8988T (cell line): ENCODE measurements at regions not wholly inside any gene's neighbourhood (a gene's known extent, or its start where the extent isn't known, plus 50 kb on each side); places are given as distances from the start of the nearest gene placed in this dataset.

Experiments used
- DNase-seq: peaks from one replicate; pipeline ENCODE4 v3.0.0; 2011

- DNase-seq, result no peak
These were observed 111.6 kb downstream of the SNX5 start for GRCh38 chr20:17856837-17857605.

- DNase-seq, result no peak
These were observed 112.5 kb downstream of the SNX5 start for GRCh38 chr20:17856024-17856564.

GRCh38 chr20:17854307-17854903, 114.2 kb downstream of the SNX5 start:
- peak; percentile 49 for DNase-seq

- no peak for DNase-seq
These were observed 116.3 kb downstream of the SNX5 start for GRCh38 chr20:17852323-17852722.

DNA sequence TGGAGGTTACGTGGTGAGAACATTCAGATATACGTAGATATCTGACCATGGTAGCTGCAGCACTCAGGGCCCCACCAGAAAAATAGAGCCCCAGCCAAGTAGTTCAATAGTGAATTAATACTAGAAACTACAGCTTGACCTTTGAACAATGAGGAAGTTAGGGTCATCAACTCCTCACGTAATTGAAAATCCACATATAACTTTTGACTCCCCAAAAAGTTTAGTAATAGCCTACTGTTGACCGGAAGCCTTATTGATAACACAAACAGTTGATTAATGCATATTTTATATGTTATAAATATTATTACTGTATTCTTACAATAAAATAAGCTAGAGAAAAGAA, 117.9 kb downstream of the SNX5 start:
- DNase-seq, result no peak

DNA sequence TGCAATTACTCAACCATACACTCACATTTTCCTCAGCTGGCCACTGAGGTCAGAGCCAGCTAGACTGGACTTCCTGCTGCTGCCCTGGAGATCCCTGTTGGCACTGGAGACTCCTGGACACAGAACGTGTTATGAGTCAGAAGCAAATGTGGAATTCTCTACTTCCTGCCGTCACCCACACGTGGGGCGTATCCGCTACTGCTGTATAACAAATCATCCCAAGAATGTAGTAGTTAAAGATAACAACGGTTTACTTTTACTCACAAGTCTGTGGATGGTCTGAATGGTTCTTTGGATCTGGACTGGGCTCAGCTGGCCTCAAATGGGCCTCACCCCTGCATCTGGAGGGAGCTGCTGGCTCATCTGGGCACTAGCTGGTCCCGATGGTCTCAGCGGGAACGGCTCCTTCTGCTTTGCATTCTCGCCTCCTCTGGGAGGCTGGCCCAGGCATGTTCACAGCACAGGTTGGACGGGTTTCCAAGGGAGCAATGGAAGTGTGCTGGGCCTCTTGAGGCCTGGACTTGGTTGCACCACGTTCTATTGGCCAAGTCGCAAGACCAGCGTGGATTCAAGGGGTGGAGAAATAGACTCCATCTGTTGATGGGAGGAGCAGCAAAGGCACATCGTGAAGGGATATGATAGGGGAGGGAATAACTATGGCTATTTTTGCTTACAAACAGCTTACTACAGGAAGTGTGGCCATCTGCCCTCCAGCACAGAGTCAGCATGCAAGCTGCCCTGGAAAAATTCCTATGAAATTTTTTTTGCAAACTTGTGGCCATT, 118.5 kb downstream of the SNX5 start:
- peak; percentile 66 for DNase-seq

DNA sequence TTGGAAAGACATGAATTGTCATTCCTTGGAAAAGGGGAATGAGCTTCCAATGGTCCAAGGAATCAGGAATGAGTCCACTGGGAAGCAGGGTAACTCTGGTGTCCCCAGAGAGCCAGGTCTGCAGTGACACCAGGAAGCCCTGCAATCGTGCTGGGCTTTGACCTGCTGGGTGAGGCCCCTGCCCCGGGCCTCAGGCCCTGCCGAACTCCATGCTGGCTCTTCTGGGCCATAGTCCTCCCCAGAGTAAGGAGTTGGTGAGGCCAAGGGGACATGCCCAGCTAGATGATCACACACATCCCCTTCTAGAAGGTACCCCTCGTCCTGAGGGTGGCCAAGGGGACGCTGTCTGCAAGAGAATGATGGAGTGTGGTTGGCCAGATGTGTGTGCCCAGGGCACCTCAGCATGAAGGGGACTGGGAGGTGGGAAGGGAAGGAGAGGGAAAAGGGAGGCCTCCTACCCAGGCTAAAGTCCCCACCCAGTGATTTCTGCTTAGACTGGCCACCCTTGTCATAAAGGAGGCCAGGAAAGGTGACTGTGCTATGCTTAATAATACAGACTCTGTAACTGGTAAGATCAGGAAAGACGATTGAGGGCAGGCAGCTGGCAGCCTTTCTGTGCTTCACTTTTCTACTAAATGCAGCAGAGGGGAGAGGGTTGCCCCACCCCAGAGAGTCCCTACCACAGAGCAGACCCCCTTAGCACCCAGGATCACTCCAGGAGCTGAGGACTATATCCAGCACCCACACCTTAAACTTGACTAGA, 119.3 kb downstream of the SNX5 start:
- DNase-seq, result no peak

- no peak for DNase-seq
These were observed 120.1 kb downstream of the SNX5 start for GRCh38 chr20:17848249-17849048.

- DNase-seq, result no peak
These were observed 122.7 kb downstream of the SNX5 start for GRCh38 chr20:17845701-17846475.

- no peak for DNase-seq
These were observed 123.9 kb downstream of the SNX5 start for GRCh38 chr20:17844549-17845298.

DNA sequence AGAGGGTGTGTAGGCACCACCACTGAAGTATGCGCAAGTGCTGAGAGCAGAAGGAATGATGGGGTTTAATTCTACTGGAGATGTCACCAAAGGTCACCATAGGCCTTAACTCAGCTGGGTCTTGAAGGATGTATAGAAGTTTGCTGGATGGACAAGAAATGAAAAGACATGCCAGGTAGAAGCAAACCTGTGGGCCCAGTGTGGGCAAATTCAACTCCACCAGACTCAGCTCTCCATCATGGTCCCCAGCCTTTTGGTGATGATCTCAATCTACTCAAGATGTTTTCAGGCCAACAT, 124.5 kb downstream of the SNX5 start:
- DNase-seq, result no peak

DNA sequence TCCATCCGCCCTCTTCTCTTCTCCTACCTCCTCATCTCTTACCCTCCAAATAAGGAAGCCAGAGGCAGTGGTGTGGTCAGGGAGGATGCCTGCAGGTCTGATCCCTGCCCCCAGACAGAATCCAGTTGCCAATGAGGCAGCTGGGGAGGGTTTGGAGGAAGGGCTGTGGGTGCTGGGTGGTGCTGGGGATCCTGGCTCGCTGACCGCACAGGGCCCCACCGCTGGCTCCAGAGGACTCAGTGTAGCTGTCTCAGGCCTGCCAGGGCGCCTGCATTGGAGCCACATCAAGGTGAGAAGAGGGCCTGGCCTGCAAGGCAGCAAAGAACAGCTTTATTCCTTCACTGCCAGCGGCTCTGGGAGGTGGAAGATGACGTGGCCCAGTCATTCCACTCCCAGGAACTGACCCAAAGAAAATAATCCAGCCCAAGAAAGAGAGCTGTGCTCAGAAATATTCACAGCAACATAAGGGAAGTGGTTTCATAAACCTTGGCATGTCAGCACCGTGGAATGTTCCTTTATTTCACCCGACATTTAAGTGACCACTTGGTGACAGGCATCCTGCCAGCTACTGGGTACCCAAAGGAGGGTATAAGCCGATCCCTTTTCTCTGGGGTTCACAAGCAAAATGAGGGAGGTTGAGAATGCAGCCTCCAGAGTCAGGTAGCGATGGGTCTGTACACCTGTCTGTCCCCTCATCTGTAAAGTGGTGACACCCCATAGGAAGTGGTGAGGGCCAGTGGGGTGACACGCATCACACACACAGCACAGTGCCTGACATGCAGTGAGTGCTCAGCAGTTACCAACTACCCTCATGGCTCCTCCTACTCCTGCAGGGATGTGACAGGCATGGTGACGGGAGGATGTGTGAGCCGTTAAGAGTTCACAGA, 125.1 kb downstream of the SNX5 start:
- DNase-seq, result no peak

DNA sequence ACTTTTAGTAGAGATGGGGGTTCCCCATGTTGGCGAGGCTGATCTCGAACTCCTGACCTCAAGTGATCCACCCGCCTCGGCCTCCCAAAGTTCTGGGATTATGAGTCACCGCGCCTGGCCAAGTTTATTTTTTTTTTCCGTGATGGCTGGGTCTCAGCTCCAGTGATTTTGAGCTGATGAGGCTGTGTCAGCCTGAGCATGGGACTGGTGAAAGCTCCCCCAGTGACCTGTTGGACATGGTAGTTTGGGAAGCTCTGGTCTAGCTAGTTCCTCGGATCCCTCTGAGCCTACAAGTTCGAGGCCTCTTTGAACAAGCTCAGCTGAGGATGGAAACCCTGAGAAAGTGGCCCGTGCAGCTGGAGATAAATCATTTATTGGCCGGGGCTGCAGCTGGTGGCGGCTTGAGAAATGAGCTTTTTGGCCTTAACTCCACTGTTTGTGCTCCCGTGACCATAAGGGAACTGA, 126.8 kb downstream of the SNX5 start:
- DNase-seq, result no peak

- DNase-seq, result no peak
These were observed 128.2 kb downstream of the SNX5 start for GRCh38 chr20:17840423-17840822.

- no peak for DNase-seq
These were observed 129.7 kb downstream of the SNX5 start for GRCh38 chr20:17838921-17839320.

DNA sequence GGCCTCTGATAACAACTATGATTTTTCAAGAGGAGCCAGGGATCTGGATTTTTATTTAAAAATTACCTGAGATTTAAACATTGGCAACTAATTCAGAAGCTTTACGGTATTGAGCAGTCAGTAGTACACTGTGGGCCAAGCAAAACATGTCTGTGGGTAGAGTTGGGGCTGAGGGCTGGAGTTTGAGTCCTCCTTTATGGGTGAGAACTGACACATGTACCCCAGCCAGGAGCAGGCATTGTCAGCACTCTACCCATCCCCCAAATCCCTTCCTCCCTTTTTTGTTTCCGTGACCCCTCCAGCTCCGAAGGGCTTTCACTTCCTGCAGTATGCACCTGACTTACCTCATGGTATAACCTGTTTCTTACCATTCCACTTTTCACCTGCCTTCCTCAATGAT, 131.4 kb downstream of the SNX5 start:
- no peak for DNase-seq

DNA sequence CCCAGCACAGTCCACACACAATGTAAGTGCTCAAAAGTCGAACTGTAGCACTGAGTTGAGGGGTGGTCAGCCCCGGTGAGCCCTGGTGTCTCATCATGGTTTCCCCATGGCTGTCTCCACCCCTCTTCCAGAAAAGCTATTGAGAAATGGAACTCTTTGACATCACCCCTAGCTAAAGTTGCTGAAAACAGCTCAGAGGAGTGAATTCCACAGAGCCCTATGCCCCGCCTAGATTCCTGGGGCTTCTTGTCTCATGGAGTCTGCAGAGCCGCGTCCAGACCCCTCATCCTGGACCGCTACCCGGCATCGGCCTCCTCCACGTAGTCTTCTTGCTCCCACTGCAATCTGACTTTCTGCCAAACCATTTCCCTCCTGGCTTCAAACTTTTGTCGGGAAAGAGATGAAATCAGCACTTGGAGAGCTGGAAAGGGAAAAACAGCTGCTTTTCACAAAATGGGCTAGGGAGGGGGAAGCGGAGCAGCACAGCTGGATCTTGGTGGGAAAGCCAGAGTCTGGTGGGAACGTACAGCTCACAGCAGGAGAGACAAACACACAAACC, 132.2 kb downstream of the SNX5 start:
- DNase-seq, result no peak

- DNase-seq, result no peak
These were observed 132.7 kb downstream of the SNX5 start for GRCh38 chr20:17835934-17836300.

DNA sequence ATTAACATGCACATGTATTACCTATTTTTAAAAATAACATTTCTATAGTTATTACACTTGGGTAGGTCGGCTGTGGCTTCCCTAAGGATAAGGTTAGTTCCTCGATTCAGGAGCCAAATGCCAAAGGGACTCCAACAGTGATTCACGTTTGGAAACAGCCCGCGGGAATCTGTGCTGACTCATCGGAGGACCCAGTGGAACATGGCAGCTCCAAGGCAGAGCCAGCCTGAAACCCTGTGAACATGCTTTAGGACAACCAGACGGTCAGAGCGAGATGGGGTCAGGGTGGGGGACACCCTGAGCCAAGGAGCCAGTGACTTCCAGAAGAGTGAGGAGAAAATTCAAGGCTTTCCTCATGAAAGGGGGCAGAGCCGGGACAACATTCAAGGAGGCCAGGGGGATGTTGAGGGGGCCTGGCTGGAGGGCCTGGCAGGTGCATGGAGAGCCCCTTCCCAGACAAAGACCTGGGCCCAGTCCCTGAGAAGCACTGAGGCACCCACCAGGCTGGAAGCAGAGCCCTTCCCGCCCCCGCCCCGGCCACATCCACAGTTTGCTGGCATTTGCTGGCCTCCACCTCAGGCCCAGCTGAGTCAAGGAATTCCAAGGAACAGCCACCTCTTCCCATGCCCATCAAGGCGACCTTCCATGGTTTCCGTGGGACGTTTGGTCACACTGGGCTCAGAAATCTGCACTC, 133.2 kb downstream of the SNX5 start:
- DNase-seq, result no peak
